ENCODE measurements at regions not wholly inside any gene's neighbourhood (a gene's known extent, or its start where the extent isn't known, plus 50 kb on each side); places are given as distances from the start of the nearest gene placed in this dataset.
A peak's percentile ranks its signal among the peaks of the same experiment; 100 is the strongest.

DNA sequence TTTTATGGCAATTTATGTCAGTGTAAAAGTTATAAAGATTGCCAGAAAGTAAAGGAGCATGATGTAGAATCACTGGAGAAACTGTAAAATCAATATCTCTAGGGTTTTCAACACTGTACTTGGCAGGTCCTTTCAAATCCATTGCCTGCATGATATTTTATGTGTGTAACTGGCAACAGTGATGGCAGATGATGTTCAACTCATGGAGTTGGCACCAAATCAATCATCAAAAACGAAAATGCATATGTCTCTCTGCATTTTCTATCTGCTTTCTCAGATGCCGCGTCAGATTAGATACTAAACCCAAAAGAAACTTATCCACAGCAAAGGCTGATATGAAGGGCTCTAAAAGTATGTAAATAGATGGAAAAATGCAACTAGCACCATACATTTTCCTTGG is 1395.5 kb upstream of the PIK3C3 start:
- DNase-seq (ENCODE audit: low spot score): no peak

DNA sequence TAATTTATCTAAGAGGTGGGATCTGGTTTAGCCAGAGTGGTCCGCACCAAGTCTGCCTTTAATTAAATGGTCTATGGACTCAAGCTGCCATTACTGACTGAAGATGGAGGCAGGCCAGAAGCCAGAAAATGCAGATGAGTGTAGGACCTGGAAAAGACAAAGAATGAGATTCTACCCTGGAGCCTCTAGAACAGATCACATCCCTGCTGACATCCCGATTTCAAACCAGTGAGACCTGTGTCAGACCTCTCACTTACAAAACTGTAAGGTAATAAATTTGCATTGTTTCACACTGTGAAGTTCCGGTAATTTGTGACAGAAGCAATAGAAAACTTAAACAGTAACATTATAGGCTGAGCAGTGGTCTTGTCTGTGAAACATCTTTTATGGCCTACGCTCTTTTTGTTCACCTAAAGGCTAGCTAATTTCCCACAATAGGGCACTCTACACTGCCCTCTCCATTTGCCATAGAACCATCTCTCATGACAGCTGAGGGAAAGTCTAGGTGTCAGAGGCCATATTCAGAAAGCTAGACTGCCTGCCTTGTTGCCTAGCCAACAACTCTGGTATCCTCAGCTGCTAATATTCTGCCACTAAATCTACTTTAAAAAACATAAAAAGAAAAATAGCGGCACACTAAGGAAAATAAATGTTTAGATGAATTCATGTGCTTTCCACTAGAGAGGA is 1396.2 kb upstream of the PIK3C3 start:
- no peak for DNase-seq (ENCODE audit: low spot score)

DNA sequence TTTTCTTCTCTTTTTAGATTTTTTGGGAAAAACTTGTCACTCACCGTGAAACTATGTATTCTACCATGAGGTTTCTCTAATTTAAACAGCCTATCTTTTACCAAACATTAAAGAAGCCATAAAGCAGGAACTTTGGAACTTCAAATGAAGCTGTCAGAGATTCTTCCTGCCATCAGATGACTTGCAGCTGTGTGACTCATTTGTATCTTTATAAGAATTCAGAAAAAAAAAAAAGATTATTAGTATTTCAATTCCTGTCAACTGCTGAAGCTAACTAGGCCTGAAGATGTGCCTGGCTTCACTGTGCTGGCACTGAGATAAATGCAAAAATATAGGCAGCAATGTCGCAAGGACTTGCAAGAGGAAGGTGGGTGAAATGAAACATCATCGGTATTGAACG is 1399.1 kb upstream of the PIK3C3 start:
- no peak for DNase-seq (ENCODE audit: low spot score)

DNA sequence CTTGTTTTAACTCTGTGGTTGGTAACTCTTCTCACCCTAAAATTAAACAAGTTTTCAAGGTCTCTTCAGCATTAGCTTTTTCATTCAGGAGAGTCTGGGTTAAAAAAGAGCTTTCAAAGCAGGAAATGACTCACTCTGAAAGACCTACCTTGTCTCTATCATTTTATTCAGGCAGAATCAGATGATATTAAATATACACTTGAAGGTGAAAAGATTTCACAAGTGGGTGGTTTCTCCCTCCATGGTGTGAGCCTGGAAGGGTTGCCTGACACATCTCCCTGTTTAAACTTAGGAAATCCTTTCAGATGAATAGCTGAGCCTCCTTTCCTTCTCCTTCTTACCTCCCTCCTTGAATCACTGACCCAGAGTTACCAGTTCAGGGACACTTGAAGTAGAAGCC is 1402.0 kb upstream of the PIK3C3 start:
- no peak for DNase-seq (ENCODE audit: low spot score)

DNA sequence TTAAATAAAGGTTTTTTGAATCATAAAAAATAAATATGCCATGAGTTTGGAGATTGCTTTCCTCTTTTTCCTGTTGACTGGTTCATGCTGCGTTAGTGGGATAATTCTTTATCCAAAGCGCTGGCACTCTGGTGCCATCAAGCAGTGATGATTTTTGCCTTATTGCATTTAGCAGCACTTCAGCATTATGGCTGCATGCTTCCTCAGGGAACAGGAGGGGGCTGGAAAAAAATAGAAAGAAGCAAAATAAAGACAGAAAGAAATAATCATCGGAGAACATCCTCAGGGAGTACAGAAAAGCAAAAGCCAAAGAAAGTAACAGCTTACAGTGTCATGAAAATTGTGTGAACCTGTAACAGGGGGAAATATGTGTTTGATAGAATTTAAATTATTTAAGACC is 1408.2 kb upstream of the PIK3C3 start:
- DNase-seq (ENCODE audit: low spot score): no peak

DNA sequence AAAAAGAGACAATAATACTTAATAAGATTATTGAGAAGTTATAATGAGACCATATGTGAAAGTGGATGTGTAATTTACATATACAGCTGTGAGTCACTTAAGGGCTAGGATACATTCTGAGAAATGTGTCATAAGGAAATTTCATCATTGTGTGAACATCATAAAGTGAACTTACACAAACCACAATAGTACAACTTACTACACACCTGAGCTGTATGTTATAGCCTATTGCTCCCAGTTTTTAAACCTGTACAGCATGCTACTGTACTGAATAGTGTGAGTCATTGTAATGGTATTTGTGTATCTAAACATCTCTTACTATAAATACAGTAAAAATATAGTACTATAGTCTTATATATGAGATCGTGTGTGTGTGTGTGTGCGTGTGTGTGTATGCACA is 1420.3 kb upstream of the PIK3C3 start:
- peak; percentile 11 for DNase-seq (ENCODE audit: low spot score)

DNA sequence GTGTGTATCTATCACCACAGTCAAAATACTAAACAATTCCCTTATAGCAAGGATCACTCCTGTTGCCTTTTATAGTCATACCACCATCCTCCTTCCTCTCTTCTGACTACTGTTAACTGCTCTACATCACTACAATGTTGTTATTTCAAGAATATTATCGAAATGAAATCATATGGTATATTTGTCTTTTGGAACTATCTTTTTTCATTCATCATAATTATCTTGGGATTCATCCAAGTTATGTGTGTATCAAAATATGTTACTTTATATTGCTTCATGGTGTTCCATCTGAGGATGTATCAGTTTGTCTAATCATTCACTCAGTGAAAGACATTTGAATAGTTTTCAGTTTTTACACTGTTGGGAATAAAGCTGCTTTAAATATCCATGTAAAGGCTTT is 1423.0 kb upstream of the PIK3C3 start:
- DNase-seq (ENCODE audit: low spot score): no peak

DNA sequence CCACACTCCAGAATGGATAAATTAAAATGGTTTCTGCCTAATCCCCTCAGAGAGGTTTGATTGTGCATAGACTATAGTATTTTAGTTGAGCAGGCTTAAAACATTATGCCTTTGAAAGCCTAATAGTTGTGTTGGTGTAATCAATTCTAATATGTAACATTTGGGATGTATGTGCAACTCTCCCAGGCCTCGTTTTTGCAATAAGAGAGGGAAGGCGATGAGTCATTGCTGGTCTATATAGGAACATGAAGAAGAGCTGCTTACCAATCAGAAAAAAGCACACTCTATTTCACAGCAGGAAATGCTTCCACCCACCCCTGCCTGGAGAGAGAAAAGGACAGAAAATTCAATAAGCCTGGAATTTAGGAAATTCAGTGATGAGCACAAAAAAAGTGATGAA is 1424.0 kb upstream of the PIK3C3 start:
- DNase-seq (ENCODE audit: low spot score): no peak

DNA sequence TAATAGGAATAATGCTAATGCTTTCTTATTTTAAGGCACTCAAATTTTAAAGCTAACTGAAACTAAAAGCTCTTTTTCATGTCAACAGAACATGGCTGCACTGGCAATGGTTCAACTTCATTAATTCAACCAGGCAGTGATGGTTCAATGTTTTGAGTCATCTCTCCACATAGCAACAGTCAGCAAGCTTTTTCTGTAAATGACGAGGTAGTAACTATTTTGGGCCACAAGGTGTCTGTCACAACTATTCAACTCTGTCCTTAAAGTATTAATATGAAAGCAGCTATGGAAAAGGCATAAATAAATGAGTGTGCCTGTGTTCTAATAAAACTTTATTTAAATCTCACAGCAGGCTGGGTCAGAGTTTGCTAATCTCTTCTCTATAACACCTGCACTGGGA is 1425.6 kb upstream of the PIK3C3 start:
- DNase-seq (ENCODE audit: low spot score): no peak

DNA sequence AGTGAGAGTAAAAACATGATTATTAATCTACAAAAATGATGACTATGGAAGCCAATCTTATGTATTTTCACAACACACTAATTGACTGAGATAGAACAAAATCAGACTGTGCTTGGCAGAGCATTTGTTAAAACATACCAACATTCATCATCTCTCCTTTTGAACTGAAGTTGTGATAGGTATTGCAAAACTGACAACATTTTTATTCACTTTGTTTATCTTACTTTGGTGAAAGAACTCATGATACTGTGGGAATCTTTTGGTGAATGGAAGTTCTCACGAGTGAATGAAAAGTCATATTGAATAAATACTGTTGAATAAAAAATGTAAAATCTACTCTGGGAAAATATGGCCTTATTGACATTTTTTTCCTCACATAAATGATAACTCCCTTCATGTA is 1430.2 kb upstream of the PIK3C3 start:
- DNase-seq (ENCODE audit: low spot score): no peak

DNA sequence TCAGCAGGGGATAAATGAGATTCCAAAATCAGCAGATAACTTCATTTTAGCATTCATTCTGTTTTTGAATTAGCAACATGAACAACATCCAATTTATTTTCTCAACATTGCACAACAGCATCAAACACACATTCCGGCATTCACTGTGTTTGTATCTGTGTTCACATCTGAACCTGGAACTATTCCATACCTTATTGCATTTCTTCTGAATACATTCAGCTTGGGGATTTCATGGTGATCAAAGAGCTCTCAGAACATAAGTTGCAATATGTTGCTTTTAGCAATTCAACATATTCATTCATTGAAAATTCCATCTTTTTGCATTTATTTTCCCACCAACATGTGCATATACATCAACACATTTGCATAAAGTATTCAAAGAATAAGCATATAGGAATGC is 1431.7 kb upstream of the PIK3C3 start:
- DNase-seq (ENCODE audit: low spot score): no peak

DNA sequence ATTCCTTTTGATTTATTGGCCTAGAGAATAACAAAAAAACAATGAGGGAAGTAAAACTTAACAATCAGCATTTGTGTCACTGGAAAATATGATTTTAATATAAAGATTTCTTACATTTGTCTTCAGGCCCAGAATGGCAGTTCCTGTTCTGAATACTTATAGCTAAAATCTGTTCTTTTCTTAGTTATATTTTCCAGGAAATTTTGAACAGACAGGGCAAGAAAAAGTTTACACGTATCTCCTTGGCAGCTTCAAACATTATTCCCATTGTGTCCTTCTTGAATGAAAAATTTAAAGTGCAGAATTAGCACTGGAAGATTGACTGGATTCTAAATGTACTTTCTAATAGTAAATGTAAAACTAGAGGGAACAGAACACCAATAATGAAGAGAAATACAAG is 1454.0 kb upstream of the PIK3C3 start:
- DNase-seq (ENCODE audit: low spot score): no peak

DNA sequence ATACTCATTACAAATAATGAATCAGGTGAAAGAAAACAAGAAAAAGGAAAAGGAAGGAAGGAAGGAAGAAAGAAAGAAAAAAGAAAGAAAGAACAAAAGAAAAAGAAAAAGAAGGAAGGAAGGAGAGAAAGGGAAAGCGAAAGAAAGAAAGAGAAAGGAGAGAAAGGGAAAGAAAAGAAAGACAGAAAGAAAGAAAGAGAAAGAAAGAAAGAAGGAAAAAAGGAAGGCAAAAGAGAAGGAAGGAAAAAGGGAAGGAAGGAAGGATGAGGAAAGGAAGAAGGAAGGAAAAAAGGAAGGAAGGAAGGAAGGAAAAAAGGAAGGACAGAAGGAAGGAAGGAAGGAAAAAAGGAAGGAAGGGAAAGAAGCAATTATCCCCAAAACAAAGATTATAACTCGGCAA is 1460.4 kb upstream of the PIK3C3 start:
- DNase-seq (ENCODE audit: low spot score): no peak

DNA sequence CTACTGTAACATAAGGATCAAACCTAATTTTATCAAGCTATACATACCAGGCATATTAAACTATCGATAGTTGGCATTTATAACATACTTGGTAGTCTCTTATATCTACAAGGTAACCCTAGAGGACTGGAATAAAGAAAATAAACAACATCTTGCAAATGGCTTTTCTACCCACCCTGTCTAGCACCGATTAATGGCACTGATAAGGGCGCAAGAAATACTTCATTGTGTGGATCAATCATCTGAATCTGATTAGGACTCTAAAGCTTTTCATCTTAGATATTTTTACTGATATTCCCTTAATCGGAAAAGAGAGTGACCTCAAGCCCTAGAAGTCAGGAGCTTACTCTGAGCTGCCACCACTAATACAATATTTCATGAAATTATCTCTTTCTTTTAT is 1461.7 kb upstream of the PIK3C3 start:
- no peak for DNase-seq (ENCODE audit: low spot score)

DNA sequence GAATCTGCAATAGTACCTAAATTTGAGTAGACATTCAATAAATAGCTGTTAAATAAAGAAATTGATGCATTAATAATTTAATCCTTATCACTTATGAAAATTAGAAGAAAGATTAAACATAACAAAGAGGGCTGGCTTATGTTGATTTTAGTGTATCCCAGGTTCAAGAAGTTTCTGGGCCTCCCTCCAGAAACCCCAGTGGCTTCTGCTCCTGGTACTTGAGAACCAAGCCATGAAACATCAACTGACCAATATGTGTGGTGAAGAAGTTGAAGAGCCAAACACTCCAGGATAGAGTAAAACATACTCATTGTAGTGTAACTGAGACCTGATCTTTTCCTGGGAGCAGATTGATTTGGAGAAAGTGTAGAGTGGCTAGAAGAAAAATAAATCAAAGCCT is 1465.7 kb upstream of the PIK3C3 start:
- DNase-seq (ENCODE audit: low spot score): no peak

DNA sequence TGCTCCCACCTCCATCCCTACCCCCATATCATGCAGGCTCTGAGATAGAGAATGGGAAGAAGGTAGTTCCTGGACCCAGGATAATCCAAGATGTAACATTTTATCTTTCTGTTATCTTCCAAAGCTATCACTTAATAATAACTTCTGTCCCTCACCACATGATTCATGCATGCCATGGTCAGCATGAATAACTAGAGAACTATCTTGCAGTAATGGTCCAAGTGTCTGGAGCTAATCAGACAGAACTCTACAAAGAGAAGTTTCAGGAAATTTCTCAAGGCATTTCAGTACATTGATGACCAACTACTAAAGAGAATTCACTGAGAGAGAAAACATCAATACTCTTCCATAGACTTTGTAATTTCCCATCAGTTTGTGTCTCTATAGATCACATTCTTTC is 1469.7 kb upstream of the PIK3C3 start:
- no peak for DNase-seq (ENCODE audit: low spot score)

DNA sequence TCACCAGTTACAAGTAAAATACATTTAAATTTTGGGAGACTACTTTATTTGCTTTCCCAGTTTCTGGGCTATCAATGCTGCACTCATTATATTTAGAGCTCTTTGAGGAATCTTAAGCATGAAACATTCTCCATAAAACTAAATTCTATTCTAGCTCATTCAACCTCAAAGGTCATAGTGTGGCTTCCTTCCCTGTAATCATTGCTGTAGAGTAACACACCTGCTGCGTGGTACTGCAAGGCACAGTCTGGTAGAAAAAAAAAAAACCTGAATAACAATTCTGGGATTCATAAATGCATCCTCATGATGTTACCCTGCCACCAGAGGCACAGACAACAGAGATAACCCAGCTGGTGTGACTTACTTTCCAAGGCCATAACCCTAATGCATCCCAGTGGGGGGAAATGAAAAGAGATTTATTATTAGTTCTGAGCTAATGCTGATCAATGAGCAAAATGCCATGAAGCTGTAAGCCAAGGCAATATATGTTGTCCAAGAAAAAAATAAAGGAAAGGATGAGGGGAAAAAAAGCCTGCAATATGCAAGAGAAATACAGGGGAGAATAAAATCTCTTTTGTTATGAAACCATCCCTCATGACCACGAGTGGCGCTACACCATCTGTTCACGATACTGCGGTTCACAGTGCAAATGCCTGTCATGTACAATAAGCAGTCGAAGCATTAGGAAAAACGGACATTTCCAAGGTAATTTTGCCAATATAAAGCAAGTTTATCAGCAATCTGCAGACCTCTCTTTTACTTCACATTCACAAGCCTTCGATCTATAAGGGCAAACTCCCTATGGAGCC is 1481.6 kb upstream of the PIK3C3 start:
- peak; percentile 1 for DNase-seq (ENCODE audit: low spot score)

DNA sequence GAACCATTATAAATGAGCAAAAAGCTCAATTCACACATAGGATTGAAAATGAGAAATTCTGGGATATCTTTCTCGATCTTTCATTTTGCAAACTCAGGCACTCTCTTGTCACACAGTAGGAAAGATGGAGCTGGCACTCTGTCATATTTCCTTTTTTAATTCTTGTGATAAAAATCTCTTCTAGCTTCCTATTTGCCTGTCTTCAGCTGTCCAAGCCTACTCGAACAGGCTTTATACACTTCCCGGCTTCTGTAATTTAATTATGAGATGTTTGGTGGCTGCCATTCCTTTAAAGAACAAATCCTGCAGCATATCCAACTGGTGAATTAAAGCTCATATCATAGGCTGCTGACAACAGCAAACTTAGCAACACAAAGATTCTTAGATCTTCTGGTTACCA is 1484.3 kb upstream of the PIK3C3 start:
- DNase-seq (ENCODE audit: low spot score): no peak

DNA sequence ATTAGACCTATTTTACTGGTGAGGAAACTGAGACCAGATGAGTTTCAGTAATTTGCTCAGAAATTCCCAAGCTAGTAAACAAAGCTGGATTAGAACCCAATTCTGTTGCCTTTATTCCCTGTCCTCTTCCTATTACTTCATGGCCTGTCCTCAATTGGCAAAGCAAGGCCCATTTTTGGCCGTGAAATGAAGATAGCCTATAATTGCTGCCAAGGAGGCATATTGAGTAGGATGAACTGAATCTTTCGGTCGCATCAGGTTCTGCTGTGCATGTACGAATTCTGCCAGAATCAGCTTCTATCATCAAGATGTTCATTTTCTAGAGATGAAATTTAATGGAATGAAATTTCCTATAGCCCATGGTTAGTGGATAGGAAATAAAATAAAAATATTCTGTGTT is 1485.2 kb upstream of the PIK3C3 start:
- DNase-seq (ENCODE audit: low spot score): no peak

DNA sequence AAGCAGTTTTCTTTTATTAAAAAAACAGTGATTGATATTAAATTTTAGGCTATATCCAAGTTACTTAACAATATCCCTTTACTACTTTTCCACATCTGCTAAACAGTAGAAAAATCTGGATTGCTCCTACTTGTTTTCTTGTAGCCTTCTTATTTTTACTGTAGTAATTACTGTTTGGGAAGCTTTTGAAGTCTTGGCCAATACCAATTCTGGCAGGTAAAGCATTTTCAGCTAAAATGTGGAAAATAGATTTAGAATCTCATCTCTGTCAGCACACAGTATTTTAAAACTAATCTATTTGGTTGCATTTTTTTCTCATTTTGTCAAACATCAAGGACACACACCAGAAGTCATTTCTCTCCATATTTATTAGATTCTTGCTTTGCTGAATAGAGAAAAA is 1485.7 kb upstream of the PIK3C3 start:
- DNase-seq (ENCODE audit: low spot score): no peak

DNA sequence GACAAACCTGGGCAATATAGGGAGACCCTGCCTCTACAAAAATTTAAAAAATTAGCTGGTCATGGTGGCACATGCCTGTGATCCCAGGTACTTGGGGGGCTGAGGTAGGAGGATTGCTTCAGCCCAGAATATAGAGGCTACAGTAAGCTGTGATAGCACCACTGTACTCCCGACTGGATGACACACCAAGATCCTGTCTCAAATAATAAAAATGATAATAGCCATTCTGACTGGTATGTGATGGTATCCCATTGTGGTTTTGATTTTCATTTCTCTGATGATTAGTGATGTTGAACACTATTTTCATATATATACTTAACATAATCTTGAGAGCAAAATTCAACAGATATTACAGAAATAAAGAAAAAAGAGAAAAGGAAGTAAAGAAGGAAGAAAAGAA is 1491.0 kb upstream of the PIK3C3 start:
- no peak for DNase-seq (ENCODE audit: low spot score)

DNA sequence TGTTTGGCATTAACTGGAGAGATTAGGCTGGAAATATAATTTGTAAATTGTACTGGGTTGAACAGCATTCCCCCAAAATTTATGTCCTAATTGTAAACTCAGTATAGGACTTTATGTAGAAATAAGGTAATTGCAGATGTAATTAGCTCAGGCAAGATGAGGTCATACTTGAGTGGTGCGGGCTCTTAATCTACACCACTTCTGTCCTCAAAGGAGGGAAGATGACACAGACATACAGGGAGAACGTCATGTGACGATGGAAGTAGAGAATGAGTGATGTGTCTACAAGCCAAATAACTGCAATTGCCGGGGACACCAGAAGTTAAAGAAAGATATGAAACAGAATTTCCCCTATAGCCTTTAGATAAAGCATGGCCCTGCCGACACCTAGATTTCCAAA is 1501.1 kb upstream of the PIK3C3 start:
- DNase-seq (ENCODE audit: low spot score): no peak

DNA sequence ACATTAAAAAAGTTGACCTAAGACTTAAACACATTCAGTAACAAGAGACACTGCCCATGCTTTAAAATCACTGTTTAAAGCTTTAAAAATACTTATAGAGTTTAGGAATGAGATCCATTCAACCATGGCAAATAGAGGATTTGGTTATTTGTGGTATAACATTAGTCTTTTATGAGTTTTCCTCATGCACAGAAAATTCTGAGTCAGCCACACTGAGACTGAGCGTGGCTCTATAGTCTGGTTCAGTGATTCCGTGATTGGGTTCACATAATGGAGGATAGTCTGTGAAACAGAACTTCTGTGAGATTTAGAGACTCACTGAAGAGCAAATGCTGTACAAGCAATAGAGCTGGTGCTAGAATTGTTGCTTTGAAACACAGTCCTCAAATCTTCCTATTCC is 1502.4 kb upstream of the PIK3C3 start:
- no peak for DNase-seq (ENCODE audit: low spot score)

DNA sequence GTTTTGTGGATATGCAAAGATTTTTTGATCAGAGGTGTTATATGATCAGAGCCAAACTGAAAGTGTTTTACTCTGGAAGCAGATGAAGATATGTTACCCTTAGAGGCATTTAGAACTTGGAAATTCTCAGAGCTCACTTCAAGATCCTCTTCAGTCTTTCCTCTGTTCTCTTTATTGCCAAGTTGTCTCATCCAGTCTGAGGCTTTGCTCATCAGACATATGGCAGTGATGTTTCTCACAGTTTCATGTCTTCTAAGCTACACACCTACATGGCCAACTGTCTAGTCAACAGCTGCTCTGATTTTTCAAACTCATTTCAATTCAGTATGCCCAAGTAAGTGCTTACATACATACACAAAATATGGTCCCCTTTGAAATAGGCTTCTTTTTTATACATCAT is 1504.3 kb upstream of the PIK3C3 start:
- no peak for DNase-seq (ENCODE audit: low spot score)
